ENCODE measurements at regions not wholly inside any gene's neighbourhood (a gene's known extent, or its start where the extent isn't known, plus 50 kb on each side); places are given as distances from the start of the nearest gene placed in this dataset.

DNA sequence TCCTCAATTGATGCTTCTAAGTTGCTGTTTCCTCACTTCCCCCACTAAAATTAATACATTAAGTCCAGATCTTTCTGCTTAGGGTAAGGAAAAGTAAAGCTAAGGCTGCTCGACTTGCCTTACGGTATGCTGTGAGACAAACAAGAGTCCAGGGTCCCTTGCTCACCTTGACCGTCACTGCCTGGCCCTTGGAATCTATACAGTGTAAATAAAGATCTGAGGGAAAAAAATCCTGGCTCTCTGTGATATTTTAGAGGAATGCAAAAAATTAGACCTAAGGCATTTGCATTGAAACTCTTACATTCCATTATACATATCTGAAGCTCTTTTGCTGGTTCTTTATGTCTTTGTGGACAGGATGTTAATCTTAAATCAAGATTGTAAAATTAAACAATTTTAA lies 129.6 kb upstream of the HCCS start:
- no peak overlapping the region for H3K27ac ChIP-seq (ENCODE audit: low read length)
- no peak overlapping the region for H3K4me3 ChIP-seq (ENCODE audit: low read length)
- no peaks in the 10 kb centered on the region for H3K9me2 ChIP-seq (replicated peaks; ENCODE audit: insufficient read depth, low read length)
- H4K20me1 ChIP-seq (ENCODE audit: insufficient read depth, low read length): no peaks in the 10 kb centered on the region
- H3F3A ChIP-seq (ENCODE audit: insufficient read depth, low read length): no peaks in the 10 kb centered on the region
- H3K27me3 ChIP-seq (replicated peaks; ENCODE audit: insufficient read depth, low read length): no peaks in the 10 kb centered on the region
- TF ChIP-seq, protein P1, sequence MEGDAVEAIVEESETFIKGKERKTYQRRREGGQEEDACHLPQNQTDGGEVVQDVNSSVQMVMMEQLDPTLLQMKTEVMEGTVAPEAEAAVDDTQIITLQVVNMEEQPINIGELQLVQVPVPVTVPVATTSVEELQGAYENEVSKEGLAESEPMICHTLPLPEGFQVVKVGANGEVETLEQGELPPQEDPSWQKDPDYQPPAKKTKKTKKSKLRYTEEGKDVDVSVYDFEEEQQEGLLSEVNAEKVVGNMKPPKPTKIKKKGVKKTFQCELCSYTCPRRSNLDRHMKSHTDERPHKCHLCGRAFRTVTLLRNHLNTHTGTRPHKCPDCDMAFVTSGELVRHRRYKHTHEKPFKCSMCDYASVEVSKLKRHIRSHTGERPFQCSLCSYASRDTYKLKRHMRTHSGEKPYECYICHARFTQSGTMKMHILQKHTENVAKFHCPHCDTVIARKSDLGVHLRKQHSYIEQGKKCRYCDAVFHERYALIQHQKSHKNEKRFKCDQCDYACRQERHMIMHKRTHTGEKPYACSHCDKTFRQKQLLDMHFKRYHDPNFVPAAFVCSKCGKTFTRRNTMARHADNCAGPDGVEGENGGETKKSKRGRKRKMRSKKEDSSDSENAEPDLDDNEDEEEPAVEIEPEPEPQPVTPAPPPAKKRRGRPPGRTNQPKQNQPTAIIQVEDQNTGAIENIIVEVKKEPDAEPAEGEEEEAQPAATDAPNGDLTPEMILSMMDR (IDR thresholded peaks at IDR 0.05; ENCODE audit: low read length): no peak
- TF ChIP-seq EZH2 (optimal IDR thresholded peaks at IDR 0.05; ENCODE audit: low read depth, low read length) (no peak), EZH2phosphoT487 (IDR thresholded peaks at IDR 0.05; ENCODE audit: low read length) (no peak)
- H3K4me2 ChIP-seq (ENCODE audit: low read depth, low read length): no peak overlapping the region
- no peak overlapping the region for H2AFZ ChIP-seq (ENCODE audit: low read length)
- no peaks in the 10 kb centered on the region for H3K79me2 ChIP-seq (ENCODE audit: low read length)
- no peaks in the 10 kb centered on the region for H3K36me3 ChIP-seq (replicated peaks; ENCODE audit: insufficient read depth, low read length)
- no peak overlapping the region for H3K9ac ChIP-seq (ENCODE audit: low read length)
- DNase-seq: no peak
- H3K9me3 ChIP-seq (replicated peaks; ENCODE audit: insufficient read depth, low read length): no peaks in the 10 kb centered on the region
- no peaks in the 10 kb centered on the region for H3K4me1 ChIP-seq (ENCODE audit: low read length)

DNA sequence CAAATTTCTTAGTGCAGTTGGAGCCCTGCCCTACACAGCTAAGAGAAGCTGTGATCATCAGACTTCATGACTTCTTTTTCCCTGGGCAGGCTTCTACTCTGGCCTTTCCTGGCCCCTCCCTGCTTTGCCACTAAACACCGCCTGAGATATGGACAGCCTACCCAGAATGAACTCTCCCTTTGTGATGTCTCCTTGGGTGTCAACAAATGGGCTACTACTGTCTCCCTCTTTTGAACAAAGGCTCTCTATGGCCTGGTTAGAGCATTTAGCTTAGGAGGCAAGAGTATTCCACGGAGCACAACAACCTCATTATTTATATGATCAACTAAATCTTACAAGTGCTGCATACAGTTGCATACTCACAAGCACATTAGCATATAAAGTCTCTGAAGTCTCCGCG lies 127.6 kb upstream of the HCCS start:
- DNase-seq: no peak
- Histone ChIP-seq H2AFZ (ENCODE audit: low read length) (no peak overlapping the region), H3F3A (ENCODE audit: insufficient read depth, low read length) (no peaks in the 10 kb centered on the region), H3K79me2 (ENCODE audit: low read length) (no peaks in the 10 kb centered on the region), H3K27ac (ENCODE audit: low read length) (no peak overlapping the region), H3K9ac (ENCODE audit: low read length) (no peak overlapping the region), H3K36me3 (replicated peaks; ENCODE audit: insufficient read depth, low read length) (no peaks in the 10 kb centered on the region), H3K27me3 (replicated peaks; ENCODE audit: insufficient read depth, low read length) (no peaks in the 10 kb centered on the region), H4K20me1 (ENCODE audit: insufficient read depth, low read length) (no peaks in the 10 kb centered on the region), H3K4me3 (ENCODE audit: low read length) (no peak overlapping the region), H3K9me3 (replicated peaks; ENCODE audit: insufficient read depth, low read length) (no peaks in the 10 kb centered on the region), H3K9me2 (replicated peaks; ENCODE audit: insufficient read depth, low read length) (no peaks in the 10 kb centered on the region), H3K4me2 (ENCODE audit: low read depth, low read length) (no peak overlapping the region), H3K4me1 (ENCODE audit: low read length) (no peaks in the 10 kb centered on the region)
- TF ChIP-seq EZH2phosphoT487 (IDR thresholded peaks at IDR 0.05; ENCODE audit: low read length): no peak

DNA sequence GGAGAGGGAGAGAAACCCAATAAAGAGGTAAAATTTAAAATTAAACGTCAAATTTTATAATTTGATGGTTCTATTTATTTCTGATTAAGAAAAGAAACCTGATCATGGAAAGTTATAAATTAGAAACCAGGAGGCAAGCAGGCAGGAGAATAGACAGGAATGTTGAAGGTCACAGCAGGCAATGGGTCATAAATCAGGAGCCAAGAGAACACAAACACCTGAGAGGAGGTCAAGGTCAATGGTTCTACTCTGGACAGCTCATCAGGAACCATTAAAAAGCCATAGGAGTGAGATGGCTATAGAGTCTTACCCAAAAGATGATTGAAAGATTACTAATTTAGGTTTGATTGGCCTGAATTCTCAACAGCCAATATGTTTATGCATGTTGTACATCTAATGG lies 126.9 kb upstream of the HCCS start:
- no peaks in the 10 kb centered on the region for H3K27me3 ChIP-seq (replicated peaks; ENCODE audit: insufficient read depth, low read length)

DNA sequence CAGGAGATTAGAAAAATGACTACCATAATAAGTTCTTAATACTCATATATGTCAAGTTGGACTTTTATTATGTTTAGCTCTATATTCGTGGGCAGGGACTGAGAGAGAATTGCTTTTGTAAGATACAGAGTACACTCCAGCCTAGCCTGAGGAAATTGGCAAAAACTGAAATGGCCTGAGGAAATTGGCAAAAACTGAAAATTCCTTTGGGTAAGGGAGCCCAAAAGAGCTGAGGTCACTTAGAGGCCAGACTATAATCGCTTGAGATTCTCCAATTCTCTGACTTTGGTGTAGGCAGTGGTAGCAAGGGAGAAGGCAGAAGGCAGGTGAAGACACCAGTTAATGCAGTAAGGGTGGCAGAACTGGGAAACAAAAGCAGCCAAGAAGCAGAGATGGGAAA lies 124.5 kb upstream of the HCCS start:
- TF ChIP-seq, protein P1 (IDR thresholded peaks at IDR 0.05; ENCODE audit: low read length): no peak
- no peak for TF ChIP-seq EZH2phosphoT487 (IDR thresholded peaks at IDR 0.05; ENCODE audit: low read length)
- no peak for TF ChIP-seq EZH2 (optimal IDR thresholded peaks at IDR 0.05; ENCODE audit: low read depth, low read length)
- Histone ChIP-seq H3K27ac (ENCODE audit: low read length) (no peak overlapping the region), H3K79me2 (ENCODE audit: low read length) (no peaks in the 10 kb centered on the region), H3K9ac (ENCODE audit: low read length) (no peak overlapping the region), H3K9me3 (replicated peaks; ENCODE audit: insufficient read depth, low read length) (no peaks in the 10 kb centered on the region), H3K9me2 (replicated peaks; ENCODE audit: insufficient read depth, low read length) (no peaks in the 10 kb centered on the region), H3K27me3 (replicated peaks; ENCODE audit: insufficient read depth, low read length) (no peaks in the 10 kb centered on the region), H3K4me1 (ENCODE audit: low read length) (no peaks in the 10 kb centered on the region), H3K4me3 (ENCODE audit: low read length) (no peak overlapping the region), H4K20me1 (ENCODE audit: insufficient read depth, low read length) (no peaks in the 10 kb centered on the region), H2AFZ (ENCODE audit: low read length) (no peak overlapping the region), H3F3A (ENCODE audit: insufficient read depth, low read length) (no peaks in the 10 kb centered on the region), H3K4me2 (ENCODE audit: low read depth, low read length) (no peak overlapping the region), H3K36me3 (replicated peaks; ENCODE audit: insufficient read depth, low read length) (no peaks in the 10 kb centered on the region)
- no peak for DNase-seq

More for the DNA sequence above, 126.9 kb upstream of the HCCS start:
- Histone ChIP-seq H3K9me3 (replicated peaks; ENCODE audit: insufficient read depth, low read length) (no peaks in the 10 kb centered on the region), H3K4me3 (ENCODE audit: low read length) (no peak overlapping the region), H3K4me2 (ENCODE audit: low read depth, low read length) (no peak overlapping the region), H3K4me1 (ENCODE audit: low read length) (no peaks in the 10 kb centered on the region), H2AFZ (ENCODE audit: low read length) (no peak overlapping the region), H3F3A (ENCODE audit: insufficient read depth, low read length) (no peaks in the 10 kb centered on the region), H4K20me1 (ENCODE audit: insufficient read depth, low read length) (no peaks in the 10 kb centered on the region), H3K79me2 (ENCODE audit: low read length) (no peaks in the 10 kb centered on the region), H3K9ac (ENCODE audit: low read length) (no peak overlapping the region), H3K36me3 (replicated peaks; ENCODE audit: insufficient read depth, low read length) (no peaks in the 10 kb centered on the region), H3K9me2 (replicated peaks; ENCODE audit: insufficient read depth, low read length) (no peaks in the 10 kb centered on the region), H3K27ac (ENCODE audit: low read length) (no peak overlapping the region)
- TF ChIP-seq EZH2phosphoT487 (IDR thresholded peaks at IDR 0.05; ENCODE audit: low read length) (no peak), EZH2 (optimal IDR thresholded peaks at IDR 0.05; ENCODE audit: low read depth, low read length) (no peak)
- TF ChIP-seq, protein P1 (IDR thresholded peaks at IDR 0.05; ENCODE audit: low read length): no peak
- DNase-seq: no peak
